ENCODE measurements at regions not wholly inside any gene's neighbourhood (a gene's known extent, or its start where the extent isn't known, plus 50 kb on each side); places are given as distances from the start of the nearest gene placed in this dataset.

- no peak for TF ChIP-seq POLR2A (conservative IDR thresholded peaks at IDR 0.05)
- TF ChIP-seq FOXA1 (IDR thresholded peaks at IDR 0.05; ENCODE audit: borderline replicate concordance) = no peak
These were observed 361.0 kb upstream of the NT5C1B start for GRCh38 chr2:18950361-18950851.
